ENCODE measurements at regions not wholly inside any gene's neighbourhood (a gene's known extent, or its start where the extent isn't known, plus 50 kb on each side); places are given as distances from the start of the nearest gene placed in this dataset.

DNA sequence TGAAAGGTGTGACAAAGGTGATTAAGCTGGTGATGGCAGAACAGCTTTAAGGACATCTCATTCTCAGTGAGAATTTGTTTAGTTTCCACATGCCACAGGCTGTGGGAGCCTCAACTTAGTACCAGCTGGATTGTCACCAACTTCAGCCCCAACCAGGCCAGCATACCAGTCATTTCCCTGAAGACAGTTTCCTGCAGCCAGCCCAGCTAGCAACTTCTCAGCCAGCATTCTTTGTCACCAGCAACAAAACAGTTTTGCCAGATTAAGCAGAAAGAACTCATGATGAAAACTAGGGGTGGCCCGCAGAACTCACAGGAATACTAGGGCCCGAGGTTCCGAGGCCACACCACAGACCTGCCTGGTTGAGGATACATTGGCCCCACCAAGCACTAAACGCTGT is 68.8 kb upstream of the UNC5B start:
- TF ChIP-seq, protein P1, sequence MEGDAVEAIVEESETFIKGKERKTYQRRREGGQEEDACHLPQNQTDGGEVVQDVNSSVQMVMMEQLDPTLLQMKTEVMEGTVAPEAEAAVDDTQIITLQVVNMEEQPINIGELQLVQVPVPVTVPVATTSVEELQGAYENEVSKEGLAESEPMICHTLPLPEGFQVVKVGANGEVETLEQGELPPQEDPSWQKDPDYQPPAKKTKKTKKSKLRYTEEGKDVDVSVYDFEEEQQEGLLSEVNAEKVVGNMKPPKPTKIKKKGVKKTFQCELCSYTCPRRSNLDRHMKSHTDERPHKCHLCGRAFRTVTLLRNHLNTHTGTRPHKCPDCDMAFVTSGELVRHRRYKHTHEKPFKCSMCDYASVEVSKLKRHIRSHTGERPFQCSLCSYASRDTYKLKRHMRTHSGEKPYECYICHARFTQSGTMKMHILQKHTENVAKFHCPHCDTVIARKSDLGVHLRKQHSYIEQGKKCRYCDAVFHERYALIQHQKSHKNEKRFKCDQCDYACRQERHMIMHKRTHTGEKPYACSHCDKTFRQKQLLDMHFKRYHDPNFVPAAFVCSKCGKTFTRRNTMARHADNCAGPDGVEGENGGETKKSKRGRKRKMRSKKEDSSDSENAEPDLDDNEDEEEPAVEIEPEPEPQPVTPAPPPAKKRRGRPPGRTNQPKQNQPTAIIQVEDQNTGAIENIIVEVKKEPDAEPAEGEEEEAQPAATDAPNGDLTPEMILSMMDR (optimal IDR thresholded peaks at IDR 0.05 in 1 of 3, IDR thresholded peaks at IDR 0.05 in 1 of 3, conservative IDR thresholded peaks at IDR 0.05 in 1 of 3; ENCODE audit: extremely low read depth in 1 of 3, insufficient read depth in 2 of 3, low read length in 3 of 3), result no peak
- no peak for TF ChIP-seq EZH2 (IDR thresholded peaks at IDR 0.05; ENCODE audit: low read length)

Measured in keratinocyte (primary cell).